Astrocyte of the spinal cord (primary cell): ENCODE measurements at regions not wholly inside any gene's neighbourhood (a gene's known extent, or its start where the extent isn't known, plus 50 kb on each side); places are given as distances from the start of the nearest gene placed in this dataset.

Experiments used
- DNase-seq: peaks from one replicate; pipeline ENCODE4 v3.0.0; 2011; ENCODE audit warnings: low read depth, low spot score
- H3K4me3 ChIP-seq: 2 replicates; pipeline ENCODE4 v1.5.1; 2011; ENCODE audit warnings: low read depth, mild to moderate bottlenecking, low read length, moderate library complexity
- in situ Hi-C: cut with HindIII; loops from 2 replicates; pipeline ENCODE4 v1.10.0; 2017; ENCODE audit warnings: low sequenced_read_pairs
- TF ChIP-seq, protein P1 (sequence below): IDR thresholded peaks from 2 replicates; pipeline ENCODE4 v1.5.1; 2012; ENCODE audit warnings: low read depth, mild to moderate bottlenecking, low read length, inconsistent platforms

DNA sequence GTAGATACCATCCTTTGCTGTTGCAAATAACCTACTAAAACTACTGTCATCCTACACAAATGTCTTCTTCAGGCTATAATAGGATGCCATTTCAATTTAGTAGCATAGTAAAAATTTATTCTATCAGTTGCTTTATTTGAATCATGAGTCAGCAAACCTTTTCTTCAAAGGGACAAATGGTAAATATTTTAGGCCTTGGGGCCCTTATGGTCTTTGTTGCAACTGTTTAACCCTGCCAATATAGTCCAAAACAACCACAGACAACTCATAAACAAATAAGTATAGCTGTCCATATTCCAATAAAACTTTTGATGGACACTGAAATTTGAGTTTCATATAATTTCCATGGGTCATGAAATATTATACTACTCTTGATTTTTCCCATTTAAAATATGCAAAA, 54.0 kb upstream of the CCBE1 start:
- TF ChIP-seq, protein P1, sequence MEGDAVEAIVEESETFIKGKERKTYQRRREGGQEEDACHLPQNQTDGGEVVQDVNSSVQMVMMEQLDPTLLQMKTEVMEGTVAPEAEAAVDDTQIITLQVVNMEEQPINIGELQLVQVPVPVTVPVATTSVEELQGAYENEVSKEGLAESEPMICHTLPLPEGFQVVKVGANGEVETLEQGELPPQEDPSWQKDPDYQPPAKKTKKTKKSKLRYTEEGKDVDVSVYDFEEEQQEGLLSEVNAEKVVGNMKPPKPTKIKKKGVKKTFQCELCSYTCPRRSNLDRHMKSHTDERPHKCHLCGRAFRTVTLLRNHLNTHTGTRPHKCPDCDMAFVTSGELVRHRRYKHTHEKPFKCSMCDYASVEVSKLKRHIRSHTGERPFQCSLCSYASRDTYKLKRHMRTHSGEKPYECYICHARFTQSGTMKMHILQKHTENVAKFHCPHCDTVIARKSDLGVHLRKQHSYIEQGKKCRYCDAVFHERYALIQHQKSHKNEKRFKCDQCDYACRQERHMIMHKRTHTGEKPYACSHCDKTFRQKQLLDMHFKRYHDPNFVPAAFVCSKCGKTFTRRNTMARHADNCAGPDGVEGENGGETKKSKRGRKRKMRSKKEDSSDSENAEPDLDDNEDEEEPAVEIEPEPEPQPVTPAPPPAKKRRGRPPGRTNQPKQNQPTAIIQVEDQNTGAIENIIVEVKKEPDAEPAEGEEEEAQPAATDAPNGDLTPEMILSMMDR, result no peak
- in situ Hi-C loops, result no loop called here
- H3K4me3 ChIP-seq, result no peak overlapping the region
- no peak for DNase-seq

DNA sequence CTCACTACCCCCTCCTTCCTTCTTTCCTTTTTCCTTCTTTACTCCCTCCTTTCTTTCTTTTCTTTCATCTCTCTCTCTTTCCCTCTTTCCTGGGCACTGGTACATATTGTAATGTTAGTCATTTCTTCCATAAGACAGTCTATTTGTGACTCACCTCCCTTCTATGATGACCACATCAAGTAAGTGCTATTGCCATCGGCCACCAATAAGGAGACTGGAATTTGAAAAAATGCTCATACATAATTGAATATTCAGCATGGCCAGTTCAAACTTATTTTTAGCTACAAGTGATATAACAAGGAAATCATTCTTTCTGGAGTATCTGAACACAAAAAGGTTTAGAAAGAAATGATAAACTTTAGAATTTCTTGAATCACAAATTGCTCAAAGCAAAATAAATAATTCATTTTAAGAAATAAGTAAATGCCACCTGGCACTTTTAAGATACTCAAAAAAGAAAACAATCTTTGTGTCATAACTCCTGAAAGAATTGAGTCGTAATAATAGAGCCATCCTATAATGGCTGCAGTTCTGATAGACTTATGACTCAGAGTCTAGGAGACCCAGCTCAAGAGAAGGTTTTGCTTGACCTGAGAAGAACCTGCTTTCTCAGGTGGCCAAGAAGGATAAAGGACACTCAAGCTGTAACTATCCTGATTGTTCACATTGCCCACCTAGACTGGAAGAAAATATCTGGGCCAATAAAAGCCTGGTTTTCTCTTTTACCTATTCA, 51.6 kb upstream of the CCBE1 start:
- in situ Hi-C loops, result no loop called here
- no peak overlapping the region for H3K4me3 ChIP-seq
- TF ChIP-seq, protein P1, result no peak
- peak; percentile 89 for DNase-seq
